ENCODE measurements at regions not wholly inside any gene's neighbourhood (a gene's known extent, or its start where the extent isn't known, plus 50 kb on each side); places are given as distances from the start of the nearest gene placed in this dataset.

DNA sequence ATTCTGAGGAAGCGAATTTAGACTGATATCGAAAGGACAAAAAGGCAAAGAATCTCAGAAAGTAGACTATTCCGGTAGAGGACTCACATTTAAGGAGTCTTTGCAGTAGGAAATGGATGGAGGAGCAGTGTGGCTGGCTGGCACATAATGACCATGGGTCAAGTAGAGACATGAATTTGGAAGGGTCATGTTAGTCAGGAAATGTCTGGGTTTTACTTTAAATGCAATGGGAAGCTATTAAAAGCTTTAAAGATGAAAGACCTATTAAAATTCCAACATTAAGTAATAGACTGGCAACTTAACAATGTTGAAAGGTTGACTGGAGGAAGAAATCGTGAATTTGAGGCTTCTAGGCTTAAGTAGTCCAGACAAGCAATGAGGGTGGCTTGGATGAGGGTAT lies 90.0 kb upstream of the SEMA3C start:
- POLR2A ChIA-PET (ENCODE audit: partially characterized antibody) = no interaction called here
- H2BK12ac ChIP-seq (ENCODE audit: low read depth, low read length) = no peak overlapping the region
- no peak overlapping the region for H3K14ac ChIP-seq (ENCODE audit: insufficient read length)
- no peaks in the 10 kb centered on the region for H3K4me1 ChIP-seq (replicated peaks in 1 of 4; ENCODE audit: control insufficient read depth in 3 of 4, insufficient read depth in 4 of 4, low read length in 3 of 4)
- no peaks in the 10 kb centered on the region for H3K79me2 ChIP-seq (ENCODE audit: control insufficient read depth in 1 of 2, insufficient read depth in 2 of 2, low read length in 2 of 2)
- no peaks in the 10 kb centered on the region for H3K23me2 ChIP-seq (ENCODE audit: low read depth, low read length)
- H3K27ac ChIP-seq (ENCODE audit: low read depth, low read length) = no peak overlapping the region
- H4K91ac ChIP-seq (replicated peaks; ENCODE audit: insufficient read length, low read length) = no peak overlapping the region
- H3K4ac ChIP-seq (replicated peaks; ENCODE audit: insufficient read length, low read depth, low read length) = no peak overlapping the region
- H4K5ac ChIP-seq (ENCODE audit: insufficient read length, low read depth, low read length) = no peak overlapping the region
- H3K9me3 ChIP-seq (ENCODE audit: insufficient read depth in 2 of 2, low read depth in 1 of 2, low read length in 1 of 2) = no peaks in the 10 kb centered on the region
- H4K20me1 ChIP-seq (replicated peaks in 1 of 2; ENCODE audit: control insufficient read depth in 1 of 2, insufficient read depth in 2 of 2, low read length in 2 of 2) = no peaks in the 10 kb centered on the region
- H3K79me1 ChIP-seq (ENCODE audit: low read depth, low read length) = no peaks in the 10 kb centered on the region
- H3K27me3 ChIP-seq (replicated peaks in 1 of 4; ENCODE audit: control insufficient read depth in 3 of 4, extremely low read depth in 1 of 4, insufficient read depth in 3 of 4, low read length in 3 of 4) = no peaks in the 10 kb centered on the region
- no peak overlapping the region for H2AFZ ChIP-seq (ENCODE audit: low read length)
- H3K23ac ChIP-seq (ENCODE audit: insufficient read length) = no peak overlapping the region
- no peak for TF ChIP-seq RXRA (IDR thresholded peaks at IDR 0.05; ENCODE audit: insufficient read depth, low read depth, low read length)
- no peak for TF ChIP-seq SUZ12 (IDR thresholded peaks at IDR 0.05; ENCODE audit: low read length)
- TF ChIP-seq PHF8 (conservative IDR thresholded peaks at IDR 0.05; ENCODE audit: low read depth, low read length) = no peak
- no peak for TF ChIP-seq SP2 (IDR thresholded peaks at IDR 0.05; ENCODE audit: low read length)
- no peak overlapping the region for H2BK20ac ChIP-seq (ENCODE audit: low read length)
- no peak overlapping the region for H2BK5ac ChIP-seq (ENCODE audit: low read depth, low read length)
- no peak for FAIRE-seq
- no peak for DNase-seq (ENCODE audit: low read depth in 1 of 2, low spot score in 2 of 2)
- CTCF ChIA-PET (ENCODE audit: partially characterized antibody) = interaction anchor here (1.0 kb wide), 1 partner anchor 10 kb away, joined by 3 read pairs; no protein-coding TSS in a partner anchor
- no peak overlapping the region for H2AK5ac ChIP-seq (ENCODE audit: low read depth, low read length)
- H3K4me2 ChIP-seq (ENCODE audit: insufficient read depth in 1 of 2, low read depth in 2 of 2, low read length in 2 of 2) = no peak overlapping the region
- no peak overlapping the region for H3K9ac ChIP-seq (replicated peaks in 1 of 4; ENCODE audit: extremely low read depth in 1 of 4, low read depth in 3 of 4, low read length in 3 of 4)
- WGBS, 2 experiments (ENCODE audit: extremely low coverage in 1 of 2, insufficient coverage in 1 of 2, insufficient read length in 1 of 2, insufficient replicate concordance in 2 of 2, low coverage in 1 of 2, low lambda C conversion rate in 2 of 2, missing lambda C conversion rate in 1 of 2) = 95% methylated on average over 4 of the region's 4 CpGs; no CpG with 5 or more reads in 1 of the 2 experiments
- H4K8ac ChIP-seq (ENCODE audit: extremely low read depth, insufficient read depth, low read length) = no peak overlapping the region
- no peak overlapping the region for H3K18ac ChIP-seq (ENCODE audit: extremely low read depth, low read length)
- no peak overlapping the region for H3K56ac ChIP-seq (replicated peaks; ENCODE audit: insufficient read length, low read depth, low read length)
- H3K4me3 ChIP-seq (ENCODE audit: extremely low read depth in 1 of 4, insufficient read depth in 2 of 4, low read depth in 3 of 4, low read length in 4 of 4) = no peak overlapping the region
- no peak overlapping the region for H2BK15ac ChIP-seq (ENCODE audit: low read length)
- no peaks in the 10 kb centered on the region for H3K36me3 ChIP-seq (ENCODE audit: control insufficient read depth in 2 of 4, insufficient read depth in 4 of 4, low read length in 3 of 4)
- no peak overlapping the region for H2BK120ac ChIP-seq (replicated peaks; ENCODE audit: low read depth, low read length)
